Activated CD4-positive, alpha-beta T cell treated with anti-CD3 and anti-CD28 coated beads, Interleukin-2, amount 10 ng/mL, durations not matched to agents 7 days and 5 days (primary cell): ENCODE measurements at regions not wholly inside any gene's neighbourhood (a gene's known extent, or its start where the extent isn't known, plus 50 kb on each side); places are given as distances from the start of the nearest gene placed in this dataset.

Source experiments
- CTCF ChIA-PET: fragments of 350-600 bp; sonication (Branson Sonifier 250); formaldehyde crosslinking; loops from one replicate; lab custom pipeline; 2021; ENCODE audit warnings: antibody characterized with exemption; lab: Charles Lee
- POLR2A ChIA-PET: fragments of 350-600 bp; sonication (Branson Sonifier 250); formaldehyde crosslinking; loops from one replicate; lab custom pipeline; 2021; ENCODE audit warnings: antibody characterized with exemption; lab: Charles Lee
- DNase-seq: peaks from one replicate; pipeline ENCODE4 v3.0.0-alpha.2; 2020
- H3K27ac Mint-ChIP-seq: one replicate; pipeline ENCODE4 v1.8.0; 2021; ENCODE audit warnings: mild to moderate bottlenecking, moderate library complexity, mixed read lengths
- H3K27me3 Mint-ChIP-seq: one replicate; pipeline ENCODE4 v1.8.0; 2021; ENCODE audit warnings: mixed read lengths
- H3K36me3 Mint-ChIP-seq: one replicate; pipeline ENCODE4 v1.8.0; 2021; ENCODE audit warnings: low read depth, mixed read lengths
- H3K4me1 Mint-ChIP-seq: one replicate; pipeline ENCODE4 v1.8.0; 2021; ENCODE audit warnings: mixed read lengths
- H3K4me3 Mint-ChIP-seq: one replicate; pipeline ENCODE4 v1.8.0; 2021; ENCODE audit warnings: mild to moderate bottlenecking, moderate library complexity, mixed read lengths
- H3K9me3 Mint-ChIP-seq: one replicate; pipeline ENCODE4 v1.8.0; 2021; ENCODE audit warnings: mixed read lengths

DNA sequence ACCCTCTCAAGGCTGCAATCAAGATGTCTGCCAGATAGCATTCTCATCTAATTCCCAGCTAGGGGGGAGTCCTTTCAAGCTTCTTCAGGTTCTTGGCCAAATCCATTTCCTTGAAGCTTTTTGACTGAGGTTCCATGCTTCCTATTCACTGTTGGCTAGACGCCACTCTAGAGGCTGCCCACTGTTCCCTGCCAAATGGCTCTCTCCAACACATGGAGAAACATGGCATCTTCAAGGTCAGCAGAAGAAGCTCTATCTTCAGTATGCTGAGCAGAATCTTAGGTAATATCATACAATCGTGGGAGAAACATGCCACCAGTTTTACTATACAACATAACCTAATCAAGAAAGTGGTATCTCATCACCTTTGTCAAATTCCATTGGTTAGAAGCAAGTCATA lies 1985.1 kb upstream of the CELF4 start:
- ChIA-PET POLR2A (no interaction called here), CTCF (no interaction called here)
- Mint-ChIP-seq H3K36me3 (no peaks in the 10 kb centered on the region), H3K4me1 (no peaks in the 10 kb centered on the region), H3K27ac (no peak overlapping the region), H3K4me3 (no peak overlapping the region), H3K27me3 (no peaks in the 10 kb centered on the region), H3K9me3 (no peaks in the 10 kb centered on the region)
- DNase-seq = no peak

- H3K4me1 Mint-ChIP-seq = no peaks in the 10 kb centered on the region
Observed at GRCh38 chr18:39549144-39549543, 1983.5 kb upstream of the CELF4 start.

GRCh38 chr18:39531659-39532058 lies 1966.1 kb upstream of the CELF4 start:
- no peak for DNase-seq
- H3K36me3 Mint-ChIP-seq = no peaks in the 10 kb centered on the region
- no peaks in the 10 kb centered on the region for H3K27me3 Mint-ChIP-seq
- ChIA-PET POLR2A (no interaction called here), CTCF (interaction anchor here (0.6 kb wide), 1 partner anchor 31 kb away, joined by 3 read pairs; no protein-coding TSS in a partner anchor)
- H3K4me3 Mint-ChIP-seq = no peak overlapping the region
- H3K4me1 Mint-ChIP-seq = no peaks in the 10 kb centered on the region
- H3K27ac Mint-ChIP-seq = no peak overlapping the region
- no peaks in the 10 kb centered on the region for H3K9me3 Mint-ChIP-seq

More at GRCh38 chr18:39549144-39549543, 1983.5 kb upstream of the CELF4 start:
- no peaks in the 10 kb centered on the region for H3K9me3 Mint-ChIP-seq
- H3K27me3 Mint-ChIP-seq = no peaks in the 10 kb centered on the region
- no peak for DNase-seq
- POLR2A ChIA-PET = no interaction called here
- H3K36me3 Mint-ChIP-seq = no peaks in the 10 kb centered on the region
- H3K27ac Mint-ChIP-seq = no peak overlapping the region
- CTCF ChIA-PET = no interaction called here
- no peak overlapping the region for H3K4me3 Mint-ChIP-seq

DNA sequence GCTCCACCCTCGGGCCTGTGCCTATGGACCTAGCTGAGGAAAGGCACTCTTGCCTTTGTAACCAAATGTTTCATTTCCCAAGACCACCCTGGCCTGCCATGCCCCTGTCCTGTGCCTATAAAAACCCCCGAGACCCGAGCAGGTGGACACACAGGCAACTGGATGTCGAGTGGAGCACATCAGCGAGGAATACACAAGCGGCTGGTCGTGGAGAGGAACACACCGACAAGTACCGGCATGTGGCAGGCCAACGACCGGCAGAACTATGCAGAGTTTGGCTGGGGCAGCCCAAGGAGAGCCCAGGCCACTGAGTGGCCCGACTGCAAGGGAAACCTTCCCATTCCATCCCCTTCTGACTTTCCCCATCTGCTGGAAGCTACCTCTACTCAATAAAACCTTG lies 1963.8 kb upstream of the CELF4 start:
- no peak for DNase-seq
- CTCF ChIA-PET = no interaction called here

DNA sequence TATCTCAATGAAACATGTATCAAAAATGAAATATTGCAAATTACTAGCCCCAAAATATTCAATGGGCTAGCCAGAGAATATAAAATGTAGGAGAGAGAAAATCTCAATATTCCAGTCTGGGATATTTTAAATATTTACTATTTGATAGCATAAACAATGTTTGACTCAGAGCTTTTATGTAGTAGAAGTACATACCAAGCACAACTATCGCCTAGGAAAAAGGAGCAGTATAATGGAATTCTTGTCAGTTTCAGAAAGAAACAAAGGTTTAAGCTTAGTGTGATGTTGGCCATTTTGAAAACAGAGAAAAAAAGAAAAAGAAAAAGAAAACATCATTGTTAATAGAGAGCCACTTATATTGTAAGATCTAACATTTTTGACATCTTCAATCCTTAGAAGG lies 1961.9 kb upstream of the CELF4 start:
- Mint-ChIP-seq H3K4me1 (no peaks in the 10 kb centered on the region), H3K4me3 (no peak overlapping the region), H3K27ac (no peak overlapping the region), H3K36me3 (no peaks in the 10 kb centered on the region), H3K27me3 (no peaks in the 10 kb centered on the region), H3K9me3 (no peaks in the 10 kb centered on the region)
- ChIA-PET POLR2A (no interaction called here), CTCF (no interaction called here)
- DNase-seq = no peak

More for the DNA sequence above, 1963.8 kb upstream of the CELF4 start:
- Mint-ChIP-seq H3K27ac (no peak overlapping the region), H3K4me1 (no peaks in the 10 kb centered on the region), H3K9me3 (no peaks in the 10 kb centered on the region), H3K27me3 (no peaks in the 10 kb centered on the region), H3K36me3 (no peaks in the 10 kb centered on the region), H3K4me3 (no peak overlapping the region)
- POLR2A ChIA-PET = no interaction called here

DNA sequence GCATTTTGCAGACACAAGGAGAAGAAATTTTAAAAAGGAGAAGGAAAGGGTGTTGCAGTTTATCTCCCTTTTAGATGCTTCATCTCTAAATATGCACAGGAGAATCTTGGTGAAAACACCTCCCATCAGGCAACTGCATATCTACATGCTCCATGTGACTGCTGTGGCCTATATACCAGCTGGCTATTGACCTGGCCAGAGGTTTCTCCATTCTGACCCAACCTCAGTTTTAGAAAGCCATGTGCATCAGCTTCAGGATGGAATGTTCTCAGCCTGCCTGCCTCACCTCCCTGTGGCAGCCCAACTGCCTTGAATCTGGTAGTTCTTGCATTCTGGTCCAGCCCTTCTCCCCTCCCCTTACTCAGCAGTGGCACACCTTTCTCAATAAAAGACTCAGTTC lies 1958.8 kb upstream of the CELF4 start:
- CTCF ChIA-PET = interaction anchor here (0.6 kb wide), 1 partner anchor 14 kb away, joined by 3 read pairs; no protein-coding TSS in a partner anchor
- Mint-ChIP-seq H3K36me3 (no peaks in the 10 kb centered on the region), H3K27me3 (no peaks in the 10 kb centered on the region), H3K4me1 (no peaks in the 10 kb centered on the region), H3K4me3 (no peak overlapping the region), H3K27ac (no peak overlapping the region), H3K9me3 (no peaks in the 10 kb centered on the region)
- POLR2A ChIA-PET = no interaction called here
- no peak for DNase-seq

DNA sequence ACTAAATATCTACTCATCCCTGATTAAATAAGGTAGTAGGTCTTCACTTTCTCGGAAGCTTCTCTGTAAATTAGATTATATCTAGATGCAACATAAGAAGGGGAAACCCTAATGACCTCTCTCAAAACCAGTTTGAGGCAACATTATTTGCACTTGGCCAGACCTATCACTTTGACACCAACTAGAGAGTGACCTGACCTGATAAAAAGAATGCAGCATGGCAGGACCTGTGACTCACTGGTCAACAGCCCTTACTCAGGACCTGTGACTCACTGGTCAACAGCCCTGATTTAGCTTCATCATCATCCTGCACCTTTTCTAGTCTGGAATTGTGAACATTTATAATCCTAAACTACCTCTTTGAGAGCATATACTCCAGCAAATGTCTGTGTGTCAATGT lies 1957.7 kb upstream of the CELF4 start:
- Mint-ChIP-seq H3K9me3 (no peaks in the 10 kb centered on the region), H3K27ac (no peak overlapping the region), H3K4me3 (no peak overlapping the region), H3K27me3 (no peaks in the 10 kb centered on the region), H3K4me1 (no peaks in the 10 kb centered on the region), H3K36me3 (no peaks in the 10 kb centered on the region)
- no peak for DNase-seq
- ChIA-PET CTCF (no interaction called here), POLR2A (no interaction called here)

DNA sequence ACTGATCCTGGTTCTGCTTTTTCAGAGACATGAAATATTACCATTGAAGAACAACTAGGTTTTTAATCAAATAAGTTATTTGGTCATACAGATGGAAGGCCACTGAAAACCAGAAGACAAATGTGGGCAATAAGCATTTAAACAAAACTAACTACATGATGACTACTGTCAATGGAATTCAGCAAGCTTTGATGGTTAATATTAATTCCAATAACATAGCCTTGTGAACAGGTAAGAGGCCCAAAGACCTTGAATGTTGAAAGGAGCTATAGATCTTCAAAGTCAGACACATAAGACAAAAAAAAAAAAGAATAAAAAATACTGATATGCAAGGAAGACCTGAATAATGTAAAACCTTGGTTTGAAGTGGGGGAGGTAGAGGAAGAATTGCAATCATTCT lies 1955.6 kb upstream of the CELF4 start:
- H3K27me3 Mint-ChIP-seq = no peaks in the 10 kb centered on the region
- ChIA-PET POLR2A (interaction anchor here (0.7 kb wide), 1 partner anchor 153 kb away, joined by 4 read pairs; no protein-coding TSS in a partner anchor), CTCF (interaction anchor here (0.5 kb wide), 1 partner anchor 256 kb away, joined by 3 read pairs; no protein-coding TSS in a partner anchor)
- no peak for DNase-seq
- H3K4me3 Mint-ChIP-seq = no peak overlapping the region
- H3K27ac Mint-ChIP-seq = no peak overlapping the region
- H3K4me1 Mint-ChIP-seq = no peaks in the 10 kb centered on the region
- no peaks in the 10 kb centered on the region for H3K36me3 Mint-ChIP-seq
- no peaks in the 10 kb centered on the region for H3K9me3 Mint-ChIP-seq

DNA sequence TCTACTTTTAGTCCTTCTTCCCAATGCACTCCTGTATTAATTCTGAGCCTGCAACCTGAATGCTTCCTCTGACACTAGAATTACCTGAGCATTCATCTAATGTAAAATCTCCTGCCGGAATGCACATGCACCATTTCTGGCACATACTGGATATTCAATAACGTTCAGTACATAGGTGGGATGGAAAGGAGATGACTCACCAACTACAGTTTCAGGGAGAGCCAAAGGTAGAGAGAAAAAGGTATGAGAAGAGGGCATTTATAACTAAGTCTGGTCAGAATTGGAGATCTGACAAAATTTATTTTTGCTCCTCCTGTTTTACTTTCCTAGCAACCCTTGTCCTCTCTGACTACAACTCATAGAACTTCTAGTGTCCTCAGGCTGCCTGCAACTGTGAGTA lies 1954.1 kb upstream of the CELF4 start:
- DNase-seq = no peak

DNA sequence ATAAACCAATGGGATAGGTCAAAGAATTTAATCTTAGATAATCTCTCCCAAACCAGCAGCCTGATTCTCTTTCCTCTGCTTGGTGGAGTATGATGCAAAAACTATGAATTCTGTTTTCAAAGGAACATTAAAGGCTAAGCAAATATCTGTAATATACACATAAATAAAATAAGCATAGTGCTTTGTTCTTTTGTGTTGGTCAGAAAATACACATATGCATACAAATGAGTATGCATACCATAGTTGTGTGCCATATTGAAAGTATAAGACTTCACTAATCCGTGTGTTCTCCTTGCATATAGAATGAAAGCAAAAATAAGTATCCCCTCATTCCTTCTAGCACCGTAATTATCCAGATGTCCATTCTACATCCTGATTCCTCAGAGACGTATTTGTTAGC lies 1949.7 kb upstream of the CELF4 start:
- no peaks in the 10 kb centered on the region for H3K9me3 Mint-ChIP-seq
- H3K36me3 Mint-ChIP-seq = no peaks in the 10 kb centered on the region
- ChIA-PET POLR2A (no interaction called here), CTCF (no interaction called here)
- no peaks in the 10 kb centered on the region for H3K4me1 Mint-ChIP-seq
- no peak for DNase-seq
- H3K27me3 Mint-ChIP-seq = no peaks in the 10 kb centered on the region
- H3K27ac Mint-ChIP-seq = no peak overlapping the region
- no peak overlapping the region for H3K4me3 Mint-ChIP-seq

More for the DNA sequence above, 1954.1 kb upstream of the CELF4 start:
- no peaks in the 10 kb centered on the region for H3K4me1 Mint-ChIP-seq
- H3K36me3 Mint-ChIP-seq = no peaks in the 10 kb centered on the region
- H3K27me3 Mint-ChIP-seq = no peaks in the 10 kb centered on the region
- no peak overlapping the region for H3K4me3 Mint-ChIP-seq
- no peaks in the 10 kb centered on the region for H3K9me3 Mint-ChIP-seq
- no peak overlapping the region for H3K27ac Mint-ChIP-seq
- ChIA-PET POLR2A (no interaction called here), CTCF (no interaction called here)

- POLR2A ChIA-PET = no interaction called here
- H3K9me3 Mint-ChIP-seq = no peaks in the 10 kb centered on the region
- H3K36me3 Mint-ChIP-seq = no peaks in the 10 kb centered on the region
- no peak overlapping the region for H3K27ac Mint-ChIP-seq
- CTCF ChIA-PET = no interaction called here
- no peaks in the 10 kb centered on the region for H3K27me3 Mint-ChIP-seq
- H3K4me3 Mint-ChIP-seq = no peak overlapping the region
- no peaks in the 10 kb centered on the region for H3K4me1 Mint-ChIP-seq
- DNase-seq = no peak
Observed at GRCh38 chr18:39513186-39513585, 1947.6 kb upstream of the CELF4 start.

DNA sequence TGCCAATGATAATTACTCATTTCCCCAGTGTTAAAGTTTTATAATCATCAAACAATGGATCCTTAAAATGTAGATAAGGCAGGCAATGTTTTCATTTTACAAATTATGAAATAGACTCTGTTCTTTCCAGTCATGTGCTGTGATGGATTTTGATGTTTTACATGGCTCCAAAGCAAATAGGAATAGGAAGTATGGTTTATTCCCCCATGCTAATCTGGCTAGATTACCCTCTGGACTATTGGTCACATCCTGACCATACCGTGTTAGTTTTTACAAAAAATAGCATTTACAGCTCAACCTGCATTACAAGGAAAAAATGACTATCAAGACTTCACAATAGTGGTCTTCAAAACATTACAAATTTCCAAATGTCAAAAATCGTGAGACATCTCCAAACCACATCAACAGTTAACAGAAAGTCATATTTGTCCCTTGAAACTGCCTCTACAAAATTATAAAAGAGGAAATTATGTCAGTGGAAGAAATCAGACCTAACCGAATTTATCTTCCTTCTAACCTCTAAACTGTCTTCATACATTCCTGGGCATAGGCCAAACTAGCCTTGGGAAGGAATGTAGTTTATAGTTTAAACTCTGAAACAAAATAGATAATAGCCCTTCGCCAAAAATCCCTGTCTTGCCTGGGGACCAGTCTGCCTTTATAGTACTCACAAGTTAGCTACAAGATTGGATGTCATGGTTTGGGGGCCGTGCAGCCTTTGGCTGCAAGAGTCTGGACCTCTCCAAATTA lies 1941.2 kb upstream of the CELF4 start:
- H3K36me3 Mint-ChIP-seq = no peaks in the 10 kb centered on the region
- no peak overlapping the region for H3K4me3 Mint-ChIP-seq
- ChIA-PET POLR2A (no interaction called here), CTCF (no interaction called here)
- no peak overlapping the region for H3K27ac Mint-ChIP-seq
- H3K27me3 Mint-ChIP-seq = no peaks in the 10 kb centered on the region
- DNase-seq = no peak
- peaks cover 3% of the 10 kb centered on the region for H3K9me3 Mint-ChIP-seq
- H3K4me1 Mint-ChIP-seq = no peaks in the 10 kb centered on the region

DNA sequence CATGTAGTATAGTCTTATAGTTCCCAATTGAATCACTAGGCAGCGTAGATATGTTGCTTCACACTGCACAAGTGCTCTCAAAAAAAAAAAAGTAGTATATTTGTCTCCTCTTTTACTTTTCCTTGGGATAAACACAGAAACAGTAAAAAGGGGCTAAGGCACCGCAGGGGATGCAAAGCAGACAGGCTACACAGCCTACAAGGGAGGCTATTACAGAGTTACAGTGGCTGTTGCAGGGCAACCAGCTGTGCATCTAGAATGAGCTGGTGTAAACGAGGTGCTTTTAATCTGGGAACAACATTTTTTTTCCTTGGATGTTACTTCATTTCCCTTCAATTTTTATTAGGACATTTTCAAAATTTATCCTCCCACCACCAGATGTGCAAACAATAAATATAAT lies 1934.7 kb upstream of the CELF4 start:
- no peak for DNase-seq
- Mint-ChIP-seq H3K4me1 (no peaks in the 10 kb centered on the region), H3K36me3 (no peaks in the 10 kb centered on the region), H3K9me3 (no peaks in the 10 kb centered on the region), H3K27me3 (no peaks in the 10 kb centered on the region), H3K4me3 (no peak overlapping the region), H3K27ac (no peak overlapping the region)
- ChIA-PET CTCF (interaction anchor here (0.6 kb wide), 2 partner anchors 32 to 1465 kb away, joined by 3 read pairs; no protein-coding TSS in a partner anchor), POLR2A (no interaction called here)

DNA sequence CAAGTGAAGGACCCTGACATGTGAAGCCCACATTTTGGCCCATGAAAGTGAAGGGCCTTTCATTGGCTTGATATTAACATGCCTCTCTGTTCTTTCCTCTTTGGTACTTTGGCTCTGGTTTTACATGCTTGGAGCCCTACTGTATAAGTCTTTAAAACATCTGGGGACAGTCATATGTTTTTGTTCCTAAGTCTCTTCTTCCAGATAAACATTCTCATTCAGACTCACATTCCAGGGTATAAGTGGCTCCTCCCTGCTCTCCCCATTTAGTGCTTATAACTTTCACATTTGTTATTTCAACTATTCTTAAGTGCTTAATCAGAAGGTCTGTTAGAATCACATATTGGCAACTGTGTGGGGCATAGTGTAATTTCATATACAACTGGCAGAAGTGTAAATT lies 1932.2 kb upstream of the CELF4 start:
- CTCF ChIA-PET = no interaction called here
- H3K9me3 Mint-ChIP-seq = no peaks in the 10 kb centered on the region
- no peaks in the 10 kb centered on the region for H3K36me3 Mint-ChIP-seq
- no peaks in the 10 kb centered on the region for H3K4me1 Mint-ChIP-seq
- no peaks in the 10 kb centered on the region for H3K27me3 Mint-ChIP-seq
- H3K4me3 Mint-ChIP-seq = no peak overlapping the region
- H3K27ac Mint-ChIP-seq = no peak overlapping the region
- DNase-seq = no peak
- POLR2A ChIA-PET = no interaction called here
